ENCODE measurements at regions not wholly inside any gene's neighbourhood (a gene's known extent, or its start where the extent isn't known, plus 50 kb on each side); places are given as distances from the start of the nearest gene placed in this dataset.

- TF ChIP-seq CTCF (IDR thresholded peaks at IDR 0.05), result no peak
- no peak overlapping the region for H3K9ac ChIP-seq
- no peaks in the 10 kb centered on the region for H3K9me3 ChIP-seq (ENCODE audit: control insufficient read depth, low read length)
- H3K27ac ChIP-seq, result no peak overlapping the region
- H3K79me2 ChIP-seq, result no peaks in the 10 kb centered on the region
- no peak overlapping the region for H3K4me3 ChIP-seq (ENCODE audit: low read depth, low read length)
- no peaks in the 10 kb centered on the region for H3K4me1 ChIP-seq
- no peak overlapping the region for H3K4me2 ChIP-seq (ENCODE audit: low read length)
- H2AFZ ChIP-seq, result no peak overlapping the region
- no peaks in the 10 kb centered on the region for H3K27me3 ChIP-seq (ENCODE audit: control insufficient read depth, insufficient read depth, low read length)
- H3K36me3 ChIP-seq (ENCODE audit: control insufficient read depth, insufficient read depth, low read length), result no peaks in the 10 kb centered on the region
These were observed 236.9 kb downstream of the SHOX start for GRCh38 chrX:867502-867901.

- no peak overlapping the region for H3K4me3 ChIP-seq (ENCODE audit: low read depth, low read length)
These were observed 235.9 kb downstream of the SHOX start for GRCh38 chrX:866441-866990.

DNA sequence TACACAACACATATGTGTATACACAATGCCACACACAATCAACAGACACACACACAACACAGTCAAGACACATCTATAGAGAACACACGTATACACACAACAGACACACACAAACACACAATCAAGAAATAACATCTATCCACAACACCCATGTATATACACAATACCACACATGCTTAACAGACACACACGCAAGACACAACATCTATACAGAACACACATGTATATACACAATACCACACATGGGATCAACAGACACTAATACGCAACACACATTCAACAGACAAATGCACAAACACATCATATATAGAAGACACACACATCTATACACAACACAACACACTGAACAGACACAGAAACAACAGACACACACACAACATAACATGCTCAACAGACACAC is 234.8 kb downstream of the SHOX start:
- no peak overlapping the region for H2AFZ ChIP-seq
- TF ChIP-seq CTCF (IDR thresholded peaks at IDR 0.05), result no peak
- no peaks in the 10 kb centered on the region for H3K4me1 ChIP-seq
- H3K27ac ChIP-seq, result no peak overlapping the region
- no peak overlapping the region for H3K4me3 ChIP-seq (ENCODE audit: low read depth, low read length)
- H3K79me2 ChIP-seq, result no peaks in the 10 kb centered on the region
- H3K9me3 ChIP-seq (ENCODE audit: control insufficient read depth, low read length), result no peaks in the 10 kb centered on the region
- no peak overlapping the region for H3K9ac ChIP-seq
- no peaks in the 10 kb centered on the region for H3K36me3 ChIP-seq (ENCODE audit: control insufficient read depth, insufficient read depth, low read length)
- no peak overlapping the region for H3K4me2 ChIP-seq (ENCODE audit: low read length)
- H3K27me3 ChIP-seq (ENCODE audit: control insufficient read depth, insufficient read depth, low read length), result no peaks in the 10 kb centered on the region

More at GRCh38 chrX:866441-866990, 235.9 kb downstream of the SHOX start:
- Histone ChIP-seq H3K27me3 (ENCODE audit: control insufficient read depth, insufficient read depth, low read length) (no peaks in the 10 kb centered on the region), H3K9ac (no peak overlapping the region), H3K79me2 (no peaks in the 10 kb centered on the region), H2AFZ (no peak overlapping the region), H3K4me2 (ENCODE audit: low read length) (no peak overlapping the region), H3K4me1 (no peaks in the 10 kb centered on the region), H3K36me3 (ENCODE audit: control insufficient read depth, insufficient read depth, low read length) (no peaks in the 10 kb centered on the region), H3K9me3 (ENCODE audit: control insufficient read depth, low read length) (no peaks in the 10 kb centered on the region), H3K27ac (no peak overlapping the region)
- no peak for TF ChIP-seq CTCF (IDR thresholded peaks at IDR 0.05)

DNA sequence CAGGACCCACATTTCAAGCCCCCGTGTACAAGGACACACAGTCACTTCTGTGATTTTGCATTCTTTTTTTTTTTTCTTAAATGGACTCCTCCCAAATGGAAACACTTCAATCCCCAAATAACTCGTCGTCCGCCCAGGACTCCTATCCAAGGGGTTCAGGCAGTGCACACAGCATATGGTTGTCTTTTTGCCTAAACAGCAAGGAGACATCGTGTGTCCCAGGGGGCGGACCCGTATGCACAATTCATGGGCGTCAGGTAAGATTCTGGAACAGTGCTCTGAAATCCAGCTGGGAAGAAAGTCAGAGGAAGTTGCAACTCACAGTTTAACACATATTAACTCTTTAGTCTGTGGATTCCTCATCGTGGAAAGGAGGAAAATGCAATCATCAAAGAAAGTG is 231.3 kb downstream of the SHOX start:
- H2AFZ ChIP-seq, result no peak overlapping the region
- H3K27me3 ChIP-seq (ENCODE audit: control insufficient read depth, insufficient read depth, low read length), result no peaks in the 10 kb centered on the region
- TF ChIP-seq CTCF (IDR thresholded peaks at IDR 0.05), result no peak
- H3K27ac ChIP-seq, result no peak overlapping the region
- no peaks in the 10 kb centered on the region for H3K79me2 ChIP-seq
- no peak overlapping the region for H3K9ac ChIP-seq
- no peak overlapping the region for H3K4me3 ChIP-seq (ENCODE audit: low read depth, low read length)
- no peak overlapping the region for H3K4me2 ChIP-seq (ENCODE audit: low read length)
- no peaks in the 10 kb centered on the region for H3K4me1 ChIP-seq
- H3K36me3 ChIP-seq (ENCODE audit: control insufficient read depth, insufficient read depth, low read length), result no peaks in the 10 kb centered on the region
- H3K9me3 ChIP-seq (ENCODE audit: control insufficient read depth, low read length), result no peaks in the 10 kb centered on the region

GRCh38 chrX:861340-861890 is 230.8 kb downstream of the SHOX start:
- Histone ChIP-seq H3K4me1 (no peaks in the 10 kb centered on the region), H3K79me2 (no peaks in the 10 kb centered on the region), H3K36me3 (ENCODE audit: control insufficient read depth, insufficient read depth, low read length) (no peaks in the 10 kb centered on the region), H3K9ac (no peak overlapping the region), H3K9me3 (ENCODE audit: control insufficient read depth, low read length) (no peaks in the 10 kb centered on the region), H3K4me2 (ENCODE audit: low read length) (no peak overlapping the region), H3K27me3 (ENCODE audit: control insufficient read depth, insufficient read depth, low read length) (no peaks in the 10 kb centered on the region), H3K27ac (no peak overlapping the region), H3K4me3 (ENCODE audit: low read depth, low read length) (no peak overlapping the region), H2AFZ (no peak overlapping the region)
- no peak for TF ChIP-seq CTCF (IDR thresholded peaks at IDR 0.05)

Data from parathyroid adenoma (tissue), 2 donors.